Trophoblast cell (in vitro differentiated cells and primary cell): ENCODE measurements at regions not wholly inside any gene's neighbourhood (a gene's known extent, or its start where the extent isn't known, plus 50 kb on each side); places are given as distances from the start of the nearest gene placed in this dataset.
A peak's percentile ranks its signal among the peaks of the same experiment; 100 is the strongest.

Experiments used
- DNase-seq, 2 donors: peaks; one replicate each; pipeline ENCODE4 v3.0.0-alpha.2; 2016
- H2AFZ ChIP-seq: 2 replicates; pipeline ENCODE4 v1.6.1; 2013; ENCODE audit warnings: low read length, moderate library complexity, mild to moderate bottlenecking; ENCODE audit not compliant: insufficient read depth, poor library complexity
- H2AK5ac ChIP-seq: 2 replicates; pipeline ENCODE4 v1.6.1; 2013; ENCODE audit warnings: mild to moderate bottlenecking, low read length
- H2BK120ac ChIP-seq: 2 replicates; pipeline ENCODE4 v1.6.1; 2013; ENCODE audit warnings: low read length, mild to moderate bottlenecking, moderate library complexity; ENCODE audit not compliant: insufficient read depth, poor library complexity
- H2BK12ac ChIP-seq: 2 replicates; pipeline ENCODE4 v1.6.1; 2013; ENCODE audit warnings: mild to moderate bottlenecking, low read length, moderate library complexity
- H2BK5ac ChIP-seq: 2 replicates; pipeline ENCODE4 v1.6.1; 2013; ENCODE audit warnings: low read length, low read depth, moderate library complexity, mild to moderate bottlenecking; ENCODE audit not compliant: poor library complexity
- H3K14ac ChIP-seq: 2 replicates; pipeline ENCODE4 v1.6.1; 2013; ENCODE audit warnings: mild to moderate bottlenecking, low read length
- H3K18ac ChIP-seq: 2 replicates; pipeline ENCODE4 v1.6.1; 2013; ENCODE audit warnings: mild to moderate bottlenecking, low read length
- H3K23ac ChIP-seq: 2 replicates; pipeline ENCODE4 v1.6.1; 2013; ENCODE audit warnings: low read length
- H3K27ac ChIP-seq: 2 replicates; pipeline ENCODE4 v1.5.1; 2013; ENCODE audit warnings: low read depth, mild to moderate bottlenecking, inconsistent platforms, low read length, moderate library complexity
- H3K27me3 ChIP-seq: 2 replicates; pipeline ENCODE4 v1.6.1; 2013; ENCODE audit warnings: inconsistent platforms, mild to moderate bottlenecking, low read length, moderate library complexity; ENCODE audit not compliant: insufficient read depth
- H3K36me3 ChIP-seq, 2 experiments: 1 replicate in 1 of 2; 2 replicates in 1 of 2; pipeline ENCODE4 v1.6.1; 2013; ENCODE audit warnings: low read length in 2 of 2, mild to moderate bottlenecking in 2 of 2, moderate library complexity in 1 of 2; ENCODE audit not compliant: insufficient read depth in 2 of 2, control insufficient read depth in 1 of 2
- H3K4ac ChIP-seq: 2 replicates; pipeline ENCODE4 v1.6.1; 2013; ENCODE audit warnings: low read depth, mild to moderate bottlenecking, low read length, moderate library complexity
- H3K4me1 ChIP-seq, 2 experiments: 1 replicate in 1 of 2; 2 replicates in 1 of 2; pipeline ENCODE4 v1.6.1; 2013; ENCODE audit warnings: low read length in 2 of 2, mild to moderate bottlenecking in 2 of 2, moderate library complexity in 1 of 2; ENCODE audit not compliant: insufficient read depth in 2 of 2, control insufficient read depth in 1 of 2
- H3K4me2 ChIP-seq: 2 replicates; pipeline ENCODE4 v1.6.1; 2013; ENCODE audit warnings: inconsistent platforms, mild to moderate bottlenecking, low read length, moderate library complexity
- H3K4me3 ChIP-seq: 2 replicates; pipeline ENCODE4 v1.5.1; 2013; ENCODE audit warnings: mild to moderate bottlenecking, low read depth, low read length, inconsistent platforms
- H3K79me1 ChIP-seq: one replicate; pipeline ENCODE4 v1.6.1; 2013; ENCODE audit warnings: low read length
- H3K79me2 ChIP-seq: 2 replicates; pipeline ENCODE4 v1.6.1; 2013; ENCODE audit warnings: low read length, mild to moderate bottlenecking; ENCODE audit not compliant: control insufficient read depth, insufficient read depth, poor library complexity
- H3K9ac ChIP-seq: 2 replicates; pipeline ENCODE4 v1.6.1; 2013; ENCODE audit warnings: mild to moderate bottlenecking, low read length
- H3K9me3 ChIP-seq: 2 replicates; pipeline ENCODE4 v1.6.1; 2013; ENCODE audit warnings: low read depth, mild to moderate bottlenecking, control low read depth, inconsistent platforms, low read length; ENCODE audit not compliant: insufficient read depth
- H4K12ac ChIP-seq: 2 replicates; pipeline ENCODE4 v1.6.1; 2013; ENCODE audit warnings: low read depth, mild to moderate bottlenecking, low read length, moderate library complexity
- H4K8ac ChIP-seq: 2 replicates; pipeline ENCODE4 v1.6.1; 2013; ENCODE audit warnings: low read depth, mild to moderate bottlenecking, low read length, moderate library complexity
- H4K91ac ChIP-seq: one replicate; pipeline ENCODE4 v1.6.1; 2013; ENCODE audit warnings: low read depth, mild to moderate bottlenecking, low read length, moderate library complexity
- WGBS: extraction: QIAGEN DNeasy Blood & Tissue Kit; methylation state at CpG from one replicate; pipeline ENCODE4 v1.1.7; 2013; ENCODE audit warnings: missing lambda C conversion rate; ENCODE audit not compliant: insufficient read length, insufficient coverage; ENCODE audit errors: extremely low coverage; 5-methylcytosine and 5-hydroxymethylcytosine counted together

GRCh38 chr13:78820541-78820940 is 161.6 kb upstream of the OBI1 start:
- Histone ChIP-seq H4K12ac (no peak overlapping the region), H3K36me3 (no peaks in the 10 kb centered on the region), H3K23ac (no peak overlapping the region), H3K27ac (no peak overlapping the region), H3K9me3 (no peaks in the 10 kb centered on the region), H3K4me1 (no peaks in the 10 kb centered on the region), H3K4ac (no peak overlapping the region), H3K79me1 (no peaks in the 10 kb centered on the region), H2BK120ac (no peak overlapping the region), H3K79me2 (no peaks in the 10 kb centered on the region), H3K27me3 (no peaks in the 10 kb centered on the region), H4K91ac (no peak overlapping the region), H3K4me2 (no peak overlapping the region), H3K18ac (no peak overlapping the region), H2BK12ac (no peak overlapping the region), H3K14ac (no peak overlapping the region), H4K8ac (no peak overlapping the region), H2AFZ (no peak overlapping the region), H2AK5ac (no peak overlapping the region), H2BK5ac (no peak overlapping the region), H3K4me3 (no peak overlapping the region), H3K9ac (no peak overlapping the region)
- WGBS = no CpG with 5 or more reads among the region's 1 CpG
- DNase-seq = no peak

- Histone ChIP-seq H3K4ac (no peak overlapping the region), H3K79me2 (no peaks in the 10 kb centered on the region), H3K18ac (no peak overlapping the region), H3K36me3 (no peaks in the 10 kb centered on the region), H4K91ac (no peak overlapping the region), H3K9me3 (no peaks in the 10 kb centered on the region), H3K79me1 (no peaks in the 10 kb centered on the region), H3K4me3 (no peak overlapping the region), H2AFZ (no peak overlapping the region), H4K8ac (no peak overlapping the region), H4K12ac (no peak overlapping the region), H2AK5ac (no peak overlapping the region), H3K4me1 (no peaks in the 10 kb centered on the region), H3K4me2 (no peak overlapping the region), H3K27me3 (no peaks in the 10 kb centered on the region), H2BK120ac (no peak overlapping the region), H3K23ac (no peak overlapping the region), H3K27ac (no peak overlapping the region), H2BK5ac (no peak overlapping the region), H3K9ac (no peak overlapping the region), H3K14ac (no peak overlapping the region), H2BK12ac (no peak overlapping the region)
- no peak for DNase-seq
- WGBS = no CpG with 5 or more reads among the region's 15 CpGs
Measured at GRCh38 chr13:78816592-78816991, 157.6 kb upstream of the OBI1 start.

GRCh38 chr13:78816154-78816553 is 157.2 kb upstream of the OBI1 start:
- Histone ChIP-seq H2AK5ac (no peak overlapping the region), H3K4ac (no peak overlapping the region), H3K27ac (no peak overlapping the region), H2BK5ac (no peak overlapping the region), H2AFZ (no peak overlapping the region), H3K9me3 (no peaks in the 10 kb centered on the region), H4K8ac (no peak overlapping the region), H4K12ac (no peak overlapping the region), H3K4me3 (no peak overlapping the region), H3K79me2 (no peaks in the 10 kb centered on the region), H3K79me1 (no peaks in the 10 kb centered on the region), H2BK12ac (no peak overlapping the region), H3K27me3 (no peaks in the 10 kb centered on the region), H4K91ac (no peak overlapping the region), H3K4me2 (no peak overlapping the region), H2BK120ac (no peak overlapping the region), H3K4me1 (no peaks in the 10 kb centered on the region), H3K36me3 (no peaks in the 10 kb centered on the region), H3K9ac (no peak overlapping the region), H3K23ac (no peak overlapping the region), H3K14ac (no peak overlapping the region), H3K18ac (no peak overlapping the region)
- DNase-seq = no peak
- WGBS = no CpG with 5 or more reads among the region's 1 CpG

DNA sequence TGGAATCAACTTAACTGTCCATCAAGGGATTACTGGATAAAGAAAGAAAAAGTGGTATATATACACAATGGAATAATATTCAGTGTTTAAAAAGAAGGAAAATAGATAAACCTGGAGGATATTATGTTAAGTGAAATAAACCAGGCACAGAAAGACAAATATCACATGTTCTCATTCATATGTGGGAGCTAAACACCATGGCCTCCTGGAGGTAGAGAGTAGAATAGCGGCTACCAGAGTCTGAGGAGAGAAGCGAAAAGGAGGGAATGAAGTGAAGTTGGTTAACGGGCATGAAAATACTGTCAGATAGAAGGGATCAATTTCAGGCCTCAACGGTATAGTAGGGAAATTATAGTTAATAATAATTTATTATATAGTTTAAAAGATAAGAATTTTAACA is 147.5 kb upstream of the OBI1 start:
- no peak overlapping the region for H2BK12ac ChIP-seq
- no peak overlapping the region for H3K4ac ChIP-seq
- H3K36me3 ChIP-seq = no peaks in the 10 kb centered on the region
- no peak overlapping the region for H4K12ac ChIP-seq
- no peaks in the 10 kb centered on the region for H3K27me3 ChIP-seq
- peak in 1 of 2 donors; percentile 26 for DNase-seq
- WGBS = no CpG with 5 or more reads among the region's 4 CpGs
- no peak overlapping the region for H3K14ac ChIP-seq
- no peak overlapping the region for H3K23ac ChIP-seq
- H2BK5ac ChIP-seq = no peak overlapping the region
- H2BK120ac ChIP-seq = no peak overlapping the region
- no peak overlapping the region for H4K91ac ChIP-seq
- no peaks in the 10 kb centered on the region for H3K9me3 ChIP-seq
- H3K27ac ChIP-seq = no peak overlapping the region
- no peaks in the 10 kb centered on the region for H3K79me2 ChIP-seq
- H3K79me1 ChIP-seq = no peaks in the 10 kb centered on the region
- no peak overlapping the region for H4K8ac ChIP-seq
- H3K18ac ChIP-seq = no peak overlapping the region
- no peaks in the 10 kb centered on the region for H3K4me1 ChIP-seq
- H2AK5ac ChIP-seq = no peak overlapping the region
- H2AFZ ChIP-seq = no peak overlapping the region
- no peak overlapping the region for H3K9ac ChIP-seq
- no peak overlapping the region for H3K4me3 ChIP-seq
- H3K4me2 ChIP-seq = no peak overlapping the region

- no peak overlapping the region for H3K4me2 ChIP-seq
Measured at GRCh38 chr13:78802912-78803311, 144.0 kb upstream of the OBI1 start.

More at GRCh38 chr13:78802912-78803311, 144.0 kb upstream of the OBI1 start:
- Histone ChIP-seq H4K8ac (no peak overlapping the region), H3K14ac (no peak overlapping the region), H3K4me1 (no peaks in the 10 kb centered on the region), H2BK5ac (no peak overlapping the region), H2BK12ac (no peak overlapping the region), H4K91ac (no peak overlapping the region), H2AK5ac (no peak overlapping the region), H2BK120ac (no peak overlapping the region), H3K27me3 (no peaks in the 10 kb centered on the region), H2AFZ (no peak overlapping the region), H3K4ac (no peak overlapping the region), H3K23ac (no peak overlapping the region), H3K9me3 (no peaks in the 10 kb centered on the region), H3K18ac (no peak overlapping the region), H3K4me3 (no peak overlapping the region), H3K9ac (no peak overlapping the region), H3K79me2 (no peaks in the 10 kb centered on the region), H3K79me1 (no peaks in the 10 kb centered on the region), H4K12ac (no peak overlapping the region), H3K27ac (no peak overlapping the region), H3K36me3 (no peaks in the 10 kb centered on the region)
- DNase-seq = no peak
